ENCODE measurements at regions not wholly inside any gene's neighbourhood (a gene's known extent, or its start where the extent isn't known, plus 50 kb on each side); places are given as distances from the start of the nearest gene placed in this dataset.

DNA sequence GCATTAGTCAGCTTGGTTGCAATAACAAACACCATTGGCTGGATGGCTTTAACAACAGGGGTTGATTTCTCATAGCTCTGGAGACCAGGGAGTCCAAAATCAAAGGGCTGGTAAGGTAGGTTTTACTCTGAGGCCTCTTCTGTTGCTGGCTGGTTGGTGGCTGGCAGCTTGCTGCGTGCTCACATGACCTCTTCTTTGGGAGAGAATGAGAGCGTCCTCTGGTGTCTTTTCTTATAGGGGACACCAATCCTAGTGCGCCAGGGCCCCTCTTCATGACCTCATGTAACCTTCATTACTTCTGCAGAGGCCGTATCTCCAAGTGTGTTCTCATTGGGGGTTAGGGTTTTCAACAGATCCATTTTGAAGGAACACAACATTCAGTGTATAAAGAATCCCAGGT lies 1308.3 kb downstream of the TBC1D22A start:
- no peak for TF ChIP-seq POLR2AphosphoS5 (IDR thresholded peaks at IDR 0.05; ENCODE audit: borderline replicate concordance, low read depth, low read length)
- TF ChIP-seq EZH2 (IDR thresholded peaks at IDR 0.05), result no peak
